Mesendoderm (in vitro differentiated cells): ENCODE measurements at regions not wholly inside any gene's neighbourhood (a gene's known extent, or its start where the extent isn't known, plus 50 kb on each side); places are given as distances from the start of the nearest gene placed in this dataset.

Experiments used
- DNase-seq: peaks from one replicate; pipeline ENCODE4 v3.0.0; 2013
- H2AK5ac ChIP-seq: 2 replicates; pipeline ENCODE4 v1.6.1; 2013; ENCODE audit warnings: low read length, inconsistent platforms
- H2BK120ac ChIP-seq: 2 replicates; pipeline ENCODE4 v1.6.1; 2013; ENCODE audit warnings: low read depth, mild to moderate bottlenecking, low read length, moderate library complexity, mixed read lengths
- H2BK15ac ChIP-seq: replicated peaks from 2 replicates; pipeline ENCODE4 v1.6.1; 2013; ENCODE audit warnings: low read depth, mild to moderate bottlenecking, moderate library complexity
- H2BK5ac ChIP-seq: 2 replicates; pipeline ENCODE4 v1.6.1; 2013; ENCODE audit warnings: low read length, inconsistent platforms
- H3K18ac ChIP-seq: 2 replicates; pipeline ENCODE4 v1.6.1; 2013; ENCODE audit warnings: mild to moderate bottlenecking, low read length, mixed read lengths
- H3K23ac ChIP-seq: one replicate; pipeline ENCODE4 v1.6.1; 2013; ENCODE audit warnings: low read length
- H3K27ac ChIP-seq: 2 replicates; pipeline ENCODE4 v1.5.1; 2013; ENCODE audit warnings: low read depth, mild to moderate bottlenecking, inconsistent platforms, low read length, moderate library complexity
- H3K27me3 ChIP-seq: 2 replicates; pipeline ENCODE4 v1.6.1; 2013; ENCODE audit warnings: low read length, control low read depth, mild to moderate bottlenecking, inconsistent platforms; ENCODE audit not compliant: insufficient read depth, poor library complexity
- H3K36me3 ChIP-seq: 2 replicates; pipeline ENCODE4 v1.6.1; 2013; ENCODE audit warnings: low read length, inconsistent platforms; ENCODE audit not compliant: control insufficient read depth, insufficient read depth
- H3K4ac ChIP-seq: one replicate; pipeline ENCODE4 v1.6.1; 2013; ENCODE audit warnings: low read depth, mild to moderate bottlenecking, low read length, moderate library complexity
- H3K4me1 ChIP-seq: 2 replicates; pipeline ENCODE4 v1.6.1; 2013; ENCODE audit warnings: low read depth, low read length, inconsistent platforms; ENCODE audit not compliant: control insufficient read depth
- H3K4me2 ChIP-seq: 2 replicates; pipeline ENCODE4 v1.6.1; 2013; ENCODE audit warnings: low read length
- H3K4me3 ChIP-seq: 2 replicates; pipeline ENCODE4 v1.5.1; 2013; ENCODE audit warnings: mild to moderate bottlenecking, low read length
- H3K56ac ChIP-seq: one replicate; pipeline ENCODE4 v1.6.1; 2013; ENCODE audit warnings: low read length
- H3K79me1 ChIP-seq: 2 replicates; pipeline ENCODE4 v1.6.1; 2013; ENCODE audit warnings: low read length, inconsistent platforms
- H3K79me2 ChIP-seq: 2 replicates; pipeline ENCODE4 v1.6.1; 2013; ENCODE audit warnings: mild to moderate bottlenecking, low read length; ENCODE audit not compliant: control insufficient read depth, insufficient read depth
- H3K9ac ChIP-seq: 2 replicates; pipeline ENCODE4 v1.6.1; 2013; ENCODE audit warnings: low read length, inconsistent platforms
- H4K5ac ChIP-seq: one replicate; pipeline ENCODE4 v1.6.1; 2013; ENCODE audit warnings: low read length
- H4K8ac ChIP-seq: one replicate; pipeline ENCODE4 v1.6.1; 2013; ENCODE audit warnings: low read depth, mild to moderate bottlenecking, control low read depth, low read length, moderate library complexity
- WGBS: extraction: QIAGEN DNeasy Blood & Tissue Kit; methylation state at CpG from one replicate; pipeline ENCODE4 v1.1.7; 2013; ENCODE audit warnings: low lambda C conversion rate, missing lambda C conversion rate; ENCODE audit not compliant: insufficient coverage; ENCODE audit errors: extremely low coverage; 5-methylcytosine and 5-hydroxymethylcytosine counted together

DNA sequence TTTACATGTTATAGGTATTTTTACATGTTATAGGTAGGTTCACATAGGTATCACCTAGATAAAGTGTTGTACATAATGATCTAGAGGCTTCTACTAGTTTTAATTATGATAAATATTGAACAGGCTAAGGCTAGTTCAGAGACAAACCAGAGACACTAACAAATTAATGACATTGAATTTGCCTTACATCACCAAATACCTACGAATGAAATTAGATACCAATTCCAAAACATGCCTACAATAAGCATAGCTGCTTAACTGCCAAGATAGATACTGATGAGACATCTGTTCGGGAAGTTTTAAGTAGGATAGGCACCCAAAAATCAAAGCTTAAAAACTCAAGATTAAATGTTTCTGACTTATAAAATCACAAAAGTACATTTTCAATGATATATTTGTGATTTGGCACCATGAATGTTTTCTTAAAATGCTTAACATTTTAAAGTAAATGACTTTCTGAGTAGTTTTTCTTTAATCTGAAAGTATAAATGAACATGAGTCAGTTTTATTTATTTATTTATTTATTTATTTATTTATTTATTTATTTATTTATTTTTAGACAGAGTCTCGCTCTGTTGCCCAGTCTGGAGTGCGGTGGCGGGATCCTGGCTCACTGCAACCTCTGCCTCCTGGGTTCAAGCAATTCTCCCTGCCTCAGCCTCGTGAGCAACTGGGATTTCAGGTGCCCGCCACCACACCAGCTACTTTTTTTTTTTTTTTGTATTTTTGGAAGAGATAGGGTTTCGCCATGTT is 703.1 kb upstream of the ARRDC3 start:
- H3K4me2 ChIP-seq, result no peak overlapping the region
- no peaks in the 10 kb centered on the region for H3K79me2 ChIP-seq
- no peak overlapping the region for H3K18ac ChIP-seq
- H2AK5ac ChIP-seq, result no peak overlapping the region
- H2BK5ac ChIP-seq, result no peak overlapping the region
- H2BK120ac ChIP-seq, result no peak overlapping the region
- H3K4ac ChIP-seq, result no peak overlapping the region
- no peak overlapping the region for H3K4me3 ChIP-seq
- H4K5ac ChIP-seq, result no peak overlapping the region
- no peak overlapping the region for H4K8ac ChIP-seq
- H2BK15ac ChIP-seq, result no peak overlapping the region
- no peak overlapping the region for H3K56ac ChIP-seq
- WGBS, result no CpG with 5 or more reads among the region's 8 CpGs
- no peaks in the 10 kb centered on the region for H3K79me1 ChIP-seq
- no peak overlapping the region for H3K23ac ChIP-seq
- H3K27ac ChIP-seq, result no peak overlapping the region
- no peaks in the 10 kb centered on the region for H3K27me3 ChIP-seq
- H3K4me1 ChIP-seq, result no peaks in the 10 kb centered on the region
- no peak overlapping the region for H3K9ac ChIP-seq
- DNase-seq, result no peak
- H3K36me3 ChIP-seq, result no peaks in the 10 kb centered on the region

DNA sequence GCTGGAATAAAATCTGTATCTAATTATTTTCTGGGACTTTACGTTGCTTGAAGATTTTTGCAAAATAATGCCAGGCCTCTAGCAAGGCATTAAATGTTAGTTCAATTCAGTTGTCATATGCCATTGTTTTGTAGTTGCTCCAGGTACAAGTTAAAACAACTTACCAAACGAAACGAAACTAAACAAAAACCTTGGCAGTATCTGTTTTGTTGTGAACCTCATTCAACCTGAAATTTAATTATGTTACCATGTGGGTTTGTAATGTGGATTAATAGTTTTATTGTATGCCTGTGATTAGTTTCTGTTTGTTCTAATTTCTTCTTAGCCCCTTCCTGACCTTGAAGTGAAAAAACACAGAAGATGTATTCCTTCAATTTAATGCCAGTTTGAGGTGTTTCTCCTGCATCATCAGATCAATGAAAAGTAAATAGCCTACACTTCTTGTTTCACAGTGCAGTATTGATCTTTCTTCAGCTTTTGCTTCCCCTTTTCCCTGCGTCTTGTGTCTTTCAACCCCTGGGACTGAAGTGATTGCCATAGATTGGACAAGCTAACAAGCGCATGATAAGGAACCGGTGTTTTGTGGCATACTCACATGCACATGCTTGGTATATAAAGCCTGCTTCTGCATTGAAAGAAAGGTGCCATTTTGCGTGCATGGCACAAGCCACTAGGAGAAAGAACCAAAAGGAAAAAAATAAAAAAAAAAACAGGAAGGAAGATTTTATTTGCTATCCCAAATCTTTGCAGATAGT is 699.0 kb upstream of the ARRDC3 start:
- no peaks in the 10 kb centered on the region for H3K79me1 ChIP-seq
- no peak overlapping the region for H2BK15ac ChIP-seq
- H3K4me1 ChIP-seq, result no peaks in the 10 kb centered on the region
- H3K9ac ChIP-seq, result no peak overlapping the region
- no peak overlapping the region for H4K8ac ChIP-seq
- no peak for DNase-seq
- no peaks in the 10 kb centered on the region for H3K79me2 ChIP-seq
- no peak overlapping the region for H2BK5ac ChIP-seq
- no peaks in the 10 kb centered on the region for H3K36me3 ChIP-seq
- no peak overlapping the region for H4K5ac ChIP-seq
- no CpG with 5 or more reads among the region's 7 CpGs for WGBS
- H2BK120ac ChIP-seq, result no peak overlapping the region
- no peak overlapping the region for H3K23ac ChIP-seq
- H3K4me3 ChIP-seq, result no peak overlapping the region
- H3K18ac ChIP-seq, result no peak overlapping the region
- H2AK5ac ChIP-seq, result no peak overlapping the region
- H3K4ac ChIP-seq, result no peak overlapping the region
- H3K27ac ChIP-seq, result no peak overlapping the region
- H3K4me2 ChIP-seq, result no peak overlapping the region
- H3K56ac ChIP-seq, result no peak overlapping the region
- H3K27me3 ChIP-seq, result no peaks in the 10 kb centered on the region

DNA sequence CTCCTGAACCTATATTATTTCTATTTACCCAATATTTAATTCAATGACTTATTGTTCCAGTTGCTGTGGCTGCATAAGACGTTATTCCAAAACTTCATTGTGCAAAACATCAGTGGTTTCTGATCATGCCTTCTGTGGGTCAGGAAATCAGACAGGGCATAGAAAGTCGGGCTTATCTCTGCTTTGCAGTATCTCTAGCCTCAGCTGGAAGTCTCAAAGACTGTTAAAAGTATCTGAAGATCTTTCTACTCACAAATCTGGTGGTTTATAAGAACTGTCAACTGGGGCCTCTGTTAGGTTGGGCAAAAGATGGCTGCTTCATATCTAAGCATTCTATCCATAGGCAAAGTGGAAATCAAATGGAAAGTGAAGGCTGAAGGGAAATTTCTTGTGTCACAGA is 687.7 kb upstream of the ARRDC3 start:
- H4K8ac ChIP-seq, result no peak overlapping the region
- DNase-seq, result peak; percentile 62
- no peak overlapping the region for H2AK5ac ChIP-seq
- H3K4me1 ChIP-seq, result no peaks in the 10 kb centered on the region
- no peak overlapping the region for H3K23ac ChIP-seq
- no peak overlapping the region for H3K56ac ChIP-seq
- no peak overlapping the region for H2BK120ac ChIP-seq
- no peaks in the 10 kb centered on the region for H3K36me3 ChIP-seq
- no peak overlapping the region for H3K18ac ChIP-seq
- H3K79me1 ChIP-seq, result no peaks in the 10 kb centered on the region
- H2BK15ac ChIP-seq, result no peak overlapping the region
- H4K5ac ChIP-seq, result no peak overlapping the region
- H3K27me3 ChIP-seq, result no peaks in the 10 kb centered on the region
- no peaks in the 10 kb centered on the region for H3K79me2 ChIP-seq
- no peak overlapping the region for H3K9ac ChIP-seq
- H3K4ac ChIP-seq, result no peak overlapping the region
- no peak overlapping the region for H3K4me2 ChIP-seq
- no peak overlapping the region for H2BK5ac ChIP-seq
- H3K27ac ChIP-seq, result no peak overlapping the region
- WGBS, result no CpG with 5 or more reads among the region's 2 CpGs
- no peak overlapping the region for H3K4me3 ChIP-seq

DNA sequence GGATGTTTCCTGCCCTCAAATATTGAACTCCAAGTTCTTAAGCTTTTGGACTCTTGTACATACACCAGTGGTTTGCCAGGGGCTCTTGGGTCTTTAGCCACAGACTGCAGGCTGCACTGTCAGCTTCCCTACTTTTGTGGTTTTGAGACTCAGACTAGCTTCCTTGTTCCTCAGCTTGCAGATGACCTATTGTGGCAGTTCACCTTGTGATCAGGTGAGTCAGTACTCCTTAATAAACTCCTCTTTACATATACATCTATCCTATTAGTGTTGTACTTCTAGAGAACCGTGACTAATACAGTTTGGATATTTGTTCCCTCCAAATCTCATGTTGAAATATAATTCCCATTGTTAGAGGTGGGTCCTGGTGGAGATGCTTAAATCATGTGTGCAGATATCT is 681.9 kb upstream of the ARRDC3 start:
- no peak overlapping the region for H2BK120ac ChIP-seq
- no peak overlapping the region for H3K23ac ChIP-seq
- H3K36me3 ChIP-seq, result no peaks in the 10 kb centered on the region
- no peak for DNase-seq
- no peak overlapping the region for H3K27ac ChIP-seq
- H3K18ac ChIP-seq, result no peak overlapping the region
- H2BK5ac ChIP-seq, result no peak overlapping the region
- no peaks in the 10 kb centered on the region for H3K79me2 ChIP-seq
- no peaks in the 10 kb centered on the region for H3K4me1 ChIP-seq
- no peak overlapping the region for H3K9ac ChIP-seq
- no peak overlapping the region for H2AK5ac ChIP-seq
- no peak overlapping the region for H4K8ac ChIP-seq
- no peaks in the 10 kb centered on the region for H3K79me1 ChIP-seq
- no peak overlapping the region for H3K4ac ChIP-seq
- no peak overlapping the region for H3K4me2 ChIP-seq
- H2BK15ac ChIP-seq, result no peak overlapping the region
- H3K27me3 ChIP-seq, result no peaks in the 10 kb centered on the region
- H3K56ac ChIP-seq, result no peak overlapping the region
- no CpG with 5 or more reads among the region's 1 CpG for WGBS
- H4K5ac ChIP-seq, result no peak overlapping the region
- H3K4me3 ChIP-seq, result no peak overlapping the region

DNA sequence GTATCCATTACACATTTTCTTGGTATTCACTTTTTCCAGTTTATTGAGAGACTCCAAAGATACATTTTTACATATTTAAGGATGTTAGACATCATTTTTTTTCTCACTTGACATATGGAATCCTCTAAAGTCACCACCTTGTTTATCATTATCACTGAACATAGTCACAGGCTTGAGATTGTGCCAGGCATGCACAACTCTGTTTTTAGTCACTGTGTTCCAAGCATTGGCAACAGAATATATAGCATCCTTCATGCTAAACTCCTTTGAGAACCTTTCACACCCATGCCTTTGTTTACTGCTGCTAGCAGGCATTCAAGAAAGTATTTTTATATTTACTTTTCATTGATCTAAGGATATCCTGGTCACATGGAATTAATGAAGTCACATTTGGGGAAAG is 668.6 kb upstream of the ARRDC3 start:
- H3K23ac ChIP-seq, result no peak overlapping the region
- no peaks in the 10 kb centered on the region for H3K4me1 ChIP-seq
- no peak overlapping the region for H3K4me2 ChIP-seq
- H3K18ac ChIP-seq, result no peak overlapping the region
- H2BK15ac ChIP-seq, result no peak overlapping the region
- H3K9ac ChIP-seq, result no peak overlapping the region
- no peak overlapping the region for H2BK5ac ChIP-seq
- H4K8ac ChIP-seq, result no peak overlapping the region
- no peaks in the 10 kb centered on the region for H3K79me2 ChIP-seq
- no peak for DNase-seq
- no peak overlapping the region for H3K27ac ChIP-seq
- H3K79me1 ChIP-seq, result no peaks in the 10 kb centered on the region
- H3K4me3 ChIP-seq, result no peak overlapping the region
- H2AK5ac ChIP-seq, result no peak overlapping the region
- H4K5ac ChIP-seq, result no peak overlapping the region
- H3K4ac ChIP-seq, result no peak overlapping the region
- H3K27me3 ChIP-seq, result no peaks in the 10 kb centered on the region
- no peak overlapping the region for H3K56ac ChIP-seq
- no peaks in the 10 kb centered on the region for H3K36me3 ChIP-seq
- H2BK120ac ChIP-seq, result no peak overlapping the region
